ENCODE measurements at regions not wholly inside any gene's neighbourhood (a gene's known extent, or its start where the extent isn't known, plus 50 kb on each side); places are given as distances from the start of the nearest gene placed in this dataset.

- ATAC-seq (no peak), DNase-seq (no peak)
- H3K27ac ChIP-seq: no peak overlapping the region
- H3K4me3 ChIP-seq: no peak overlapping the region
- H3K9me3 ChIP-seq: no peaks in the 10 kb centered on the region
- no peaks in the 10 kb centered on the region for H3K27me3 ChIP-seq
- intact Hi-C loops (cut with DNase I): no loop called here
- H3K4me1 ChIP-seq: no peaks in the 10 kb centered on the region
- TF ChIP-seq CTCF (IDR thresholded peaks at IDR 0.05): no peak
- no peaks in the 10 kb centered on the region for H3K36me3 ChIP-seq
Measured at GRCh38 chr2:180670302-180671003, 310.0 kb upstream of the UBE2E3 start.

GRCh38 chr2:180669016-180669415 lies 311.4 kb upstream of the UBE2E3 start:
- intact Hi-C loops (cut with DNase I): no loop called here
- H3K9me3 ChIP-seq: no peaks in the 10 kb centered on the region
- TF ChIP-seq CTCF (IDR thresholded peaks at IDR 0.05): no peak
- H3K27ac ChIP-seq: no peak overlapping the region
- H3K27me3 ChIP-seq: no peaks in the 10 kb centered on the region
- no peaks in the 10 kb centered on the region for H3K4me1 ChIP-seq
- no peak overlapping the region for H3K4me3 ChIP-seq
- no peaks in the 10 kb centered on the region for H3K36me3 ChIP-seq
- DNase-seq: no peak
- ATAC-seq: no peak

GRCh38 chr2:180664507-180664906 lies 315.9 kb upstream of the UBE2E3 start:
- no peak for DNase-seq
- intact Hi-C loops (cut with DNase I): no loop called here
- no peak for ATAC-seq

GRCh38 chr2:180662941-180663471 lies 317.4 kb upstream of the UBE2E3 start:
- Histone ChIP-seq H3K27me3 (no peaks in the 10 kb centered on the region), H3K4me3 (no peak overlapping the region), H3K4me1 (no peaks in the 10 kb centered on the region), H3K9me3 (no peaks in the 10 kb centered on the region), H3K27ac (no peak overlapping the region), H3K36me3 (no peaks in the 10 kb centered on the region)
- TF ChIP-seq CTCF (IDR thresholded peaks at IDR 0.05): no peak
- intact Hi-C loops (cut with DNase I): no loop called here
- ATAC-seq (no peak), DNase-seq (no peak)

More at GRCh38 chr2:180664507-180664906, 315.9 kb upstream of the UBE2E3 start:
- no peaks in the 10 kb centered on the region for H3K4me1 ChIP-seq
- no peaks in the 10 kb centered on the region for H3K36me3 ChIP-seq
- H3K9me3 ChIP-seq: no peaks in the 10 kb centered on the region
- H3K27ac ChIP-seq: no peak overlapping the region
- no peaks in the 10 kb centered on the region for H3K27me3 ChIP-seq
- H3K4me3 ChIP-seq: no peak overlapping the region
- no peak for TF ChIP-seq CTCF (IDR thresholded peaks at IDR 0.05)

- intact Hi-C loops (cut with DNase I): no loop called here
- TF ChIP-seq CTCF (IDR thresholded peaks at IDR 0.05): no peak
- no peaks in the 10 kb centered on the region for H3K36me3 ChIP-seq
- no peaks in the 10 kb centered on the region for H3K9me3 ChIP-seq
- H3K4me3 ChIP-seq: no peak overlapping the region
- H3K27me3 ChIP-seq: no peaks in the 10 kb centered on the region
- no peaks in the 10 kb centered on the region for H3K4me1 ChIP-seq
- no peak overlapping the region for H3K27ac ChIP-seq
- ATAC-seq (no peak), DNase-seq (no peak)
Measured at GRCh38 chr2:180662521-180662920, 317.9 kb upstream of the UBE2E3 start.
